Osteoblast (primary cell): ENCODE measurements at regions not wholly inside any gene's neighbourhood (a gene's known extent, or its start where the extent isn't known, plus 50 kb on each side); places are given as distances from the start of the nearest gene placed in this dataset.

Experiments used
- DNase-seq: peaks from one replicate; pipeline ENCODE4 v3.0.0; 2011; ENCODE audit warnings: low spot score, mixed read lengths; ENCODE audit not compliant: insufficient read length; ENCODE audit errors: missing footprints
- H2AFZ ChIP-seq: 2 replicates; pipeline ENCODE4 v1.6.0; 2011; ENCODE audit warnings: mild to moderate bottlenecking, low read length
- H3K27ac ChIP-seq: 2 replicates; pipeline ENCODE4 v1.5.1; 2011; ENCODE audit warnings: mild to moderate bottlenecking, low read depth, low read length, moderate library complexity
- H3K27me3 ChIP-seq: 2 replicates; pipeline ENCODE4 v1.6.0; 2012; ENCODE audit warnings: mild to moderate bottlenecking, control low read depth, inconsistent platforms, low read length, moderate library complexity; ENCODE audit not compliant: insufficient read depth
- H3K36me3 ChIP-seq: 2 replicates; pipeline ENCODE4 v1.5.1; 2011; ENCODE audit warnings: mild to moderate bottlenecking, low read length, control low read depth, moderate library complexity; ENCODE audit not compliant: insufficient read depth
- H3K4me1 ChIP-seq: 2 replicates; pipeline ENCODE4 v1.5.1; 2011; ENCODE audit warnings: mild to moderate bottlenecking, low read length, control low read depth, moderate library complexity; ENCODE audit not compliant: insufficient read depth
- H3K4me2 ChIP-seq: 2 replicates; pipeline ENCODE4 v1.6.0; 2011; ENCODE audit warnings: mild to moderate bottlenecking, low read length; ENCODE audit not compliant: insufficient read depth
- H3K4me3 ChIP-seq: fragments of 200-600 bp; sonication (generic); 3 replicates; pipeline ENCODE4 v1.5.1; 2012; ENCODE audit warnings: mild to moderate bottlenecking, low read length, inconsistent platforms; ENCODE audit not compliant: insufficient read depth
- H3K79me2 ChIP-seq: 2 replicates; pipeline ENCODE4 v1.6.0; 2012; ENCODE audit warnings: mild to moderate bottlenecking, low read length, control low read depth, inconsistent platforms; ENCODE audit not compliant: insufficient read depth
- H3K9me3 ChIP-seq: 2 replicates; pipeline ENCODE4 v1.5.1; 2011; ENCODE audit warnings: low read depth, low read length, control low read depth
- H4K20me1 ChIP-seq: 2 replicates; pipeline ENCODE4 v1.6.0; 2012; ENCODE audit warnings: mild to moderate bottlenecking, low read length, control low read depth; ENCODE audit not compliant: insufficient read depth
- TF ChIP-seq, protein P1 (sequence below): IDR thresholded peaks from 2 replicates; pipeline ENCODE4 v1.5.1; 2011; ENCODE audit warnings: mild to moderate bottlenecking, low read depth, low read length, moderate library complexity; ENCODE audit errors: extremely low read depth

- peaks cover 12% of the 10 kb centered on the region for H3K4me1 ChIP-seq
- no peaks in the 10 kb centered on the region for H3K27me3 ChIP-seq
- H3K9me3 ChIP-seq: no peaks in the 10 kb centered on the region
- no peaks in the 10 kb centered on the region for H3K36me3 ChIP-seq
- H4K20me1 ChIP-seq: no peaks in the 10 kb centered on the region
- H2AFZ ChIP-seq: peak overlapping the region; percentile 76
- peak; percentile 84 for DNase-seq
- H3K4me3 ChIP-seq: peak overlapping the region; percentile 83
- H3K79me2 ChIP-seq: no peaks in the 10 kb centered on the region
- no peak overlapping the region for H3K27ac ChIP-seq
- H3K4me2 ChIP-seq: peak overlapping the region; percentile 82
- TF ChIP-seq, protein P1, sequence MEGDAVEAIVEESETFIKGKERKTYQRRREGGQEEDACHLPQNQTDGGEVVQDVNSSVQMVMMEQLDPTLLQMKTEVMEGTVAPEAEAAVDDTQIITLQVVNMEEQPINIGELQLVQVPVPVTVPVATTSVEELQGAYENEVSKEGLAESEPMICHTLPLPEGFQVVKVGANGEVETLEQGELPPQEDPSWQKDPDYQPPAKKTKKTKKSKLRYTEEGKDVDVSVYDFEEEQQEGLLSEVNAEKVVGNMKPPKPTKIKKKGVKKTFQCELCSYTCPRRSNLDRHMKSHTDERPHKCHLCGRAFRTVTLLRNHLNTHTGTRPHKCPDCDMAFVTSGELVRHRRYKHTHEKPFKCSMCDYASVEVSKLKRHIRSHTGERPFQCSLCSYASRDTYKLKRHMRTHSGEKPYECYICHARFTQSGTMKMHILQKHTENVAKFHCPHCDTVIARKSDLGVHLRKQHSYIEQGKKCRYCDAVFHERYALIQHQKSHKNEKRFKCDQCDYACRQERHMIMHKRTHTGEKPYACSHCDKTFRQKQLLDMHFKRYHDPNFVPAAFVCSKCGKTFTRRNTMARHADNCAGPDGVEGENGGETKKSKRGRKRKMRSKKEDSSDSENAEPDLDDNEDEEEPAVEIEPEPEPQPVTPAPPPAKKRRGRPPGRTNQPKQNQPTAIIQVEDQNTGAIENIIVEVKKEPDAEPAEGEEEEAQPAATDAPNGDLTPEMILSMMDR: no peak
Measured at GRCh38 chr1:241423541-241424479, 66.8 kb upstream of the RGS7 start.

DNA sequence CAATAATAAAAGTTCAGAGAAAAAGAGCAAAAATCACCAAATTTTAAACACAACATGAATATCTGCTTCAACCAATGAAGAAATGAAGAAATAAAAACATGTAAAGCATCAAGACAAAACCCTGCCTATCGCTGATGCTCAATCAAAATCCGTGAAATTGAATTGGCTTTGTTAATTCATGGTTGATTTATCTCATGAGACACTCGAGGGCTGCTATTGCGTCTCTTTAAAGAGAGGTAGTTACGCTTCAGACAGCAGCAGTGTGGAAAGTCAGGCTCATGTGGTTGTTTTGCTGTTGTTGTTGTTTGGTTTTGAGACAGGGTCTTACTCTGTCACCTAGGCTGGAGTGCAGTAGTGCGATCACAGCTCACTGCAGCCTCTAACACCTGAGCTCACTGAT, 65.5 kb upstream of the RGS7 start:
- Histone ChIP-seq H2AFZ (no peak overlapping the region), H3K27ac (no peak overlapping the region), H3K79me2 (no peaks in the 10 kb centered on the region), H3K4me2 (no peak overlapping the region), H3K9me3 (no peaks in the 10 kb centered on the region), H3K4me3 (no peak overlapping the region), H4K20me1 (no peaks in the 10 kb centered on the region), H3K27me3 (no peaks in the 10 kb centered on the region), H3K36me3 (no peaks in the 10 kb centered on the region), H3K4me1 (peaks cover 12% of the 10 kb centered on the region)
- DNase-seq: no peak
- TF ChIP-seq, protein P1: no peak

GRCh38 chr1:241419986-241420385, 63.0 kb upstream of the RGS7 start:
- Histone ChIP-seq H4K20me1 (no peaks in the 10 kb centered on the region), H3K4me3 (no peak overlapping the region), H3K27ac (no peak overlapping the region), H3K79me2 (no peaks in the 10 kb centered on the region), H3K36me3 (no peaks in the 10 kb centered on the region), H3K4me2 (no peak overlapping the region), H3K9me3 (no peaks in the 10 kb centered on the region), H3K4me1 (peaks cover 12% of the 10 kb centered on the region), H3K27me3 (no peaks in the 10 kb centered on the region), H2AFZ (no peak overlapping the region)
- TF ChIP-seq, protein P1: no peak
- no peak for DNase-seq

DNA sequence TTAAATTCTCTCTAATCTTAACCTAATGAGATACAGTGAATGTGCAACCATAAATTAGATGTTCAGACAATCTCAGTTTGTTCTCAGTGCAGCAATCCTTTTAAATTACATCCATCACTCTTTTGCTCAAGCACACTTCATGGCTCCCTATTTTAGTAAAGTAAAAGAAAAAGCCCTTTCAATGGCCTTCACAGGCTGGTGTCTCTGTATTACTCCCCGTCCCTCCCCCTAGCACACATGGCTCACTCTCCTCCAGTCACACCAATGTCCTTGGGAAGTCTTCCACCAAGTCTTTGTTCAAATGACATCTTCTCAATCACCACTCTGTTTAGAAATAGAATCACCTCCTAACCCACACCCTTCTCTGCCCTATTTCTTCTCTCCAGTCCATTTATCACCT, 60.3 kb upstream of the RGS7 start:
- no peak overlapping the region for H2AFZ ChIP-seq
- TF ChIP-seq, protein P1: no peak
- no peaks in the 10 kb centered on the region for H3K9me3 ChIP-seq
- H3K27ac ChIP-seq: no peak overlapping the region
- H3K4me3 ChIP-seq: no peak overlapping the region
- no peaks in the 10 kb centered on the region for H3K27me3 ChIP-seq
- no peak for DNase-seq
- H3K4me1 ChIP-seq: peaks cover 10% of the 10 kb centered on the region
- no peaks in the 10 kb centered on the region for H3K79me2 ChIP-seq
- H3K36me3 ChIP-seq: no peaks in the 10 kb centered on the region
- no peaks in the 10 kb centered on the region for H4K20me1 ChIP-seq
- H3K4me2 ChIP-seq: no peak overlapping the region
